Mammary epithelial cell (primary cell): ENCODE measurements at regions not wholly inside any gene's neighbourhood (a gene's known extent, or its start where the extent isn't known, plus 50 kb on each side); places are given as distances from the start of the nearest gene placed in this dataset.

Experiments used
- CTCF ChIP-seq, 2 donors: IDR thresholded peaks in 1 of 2; conservative IDR thresholded peaks in 1 of 2; 2 replicates each; pipeline ENCODE4 v1.5.1; 2011 to 2012; ENCODE audit warnings: inconsistent platforms in 2 of 2, low read length in 2 of 2, mild to moderate bottlenecking in 2 of 2, control low read depth in 1 of 2, low read depth in 1 of 2; ENCODE audit not compliant: insufficient read depth in 1 of 2; ENCODE audit errors: extremely low read depth in 1 of 2
- EZH2 ChIP-seq: IDR thresholded peaks from 2 replicates; pipeline ENCODE4 v1.6.1; 2012; ENCODE audit warnings: low read length, inconsistent platforms, borderline replicate concordance

GRCh38 chr11:106233191-106233590 is 155.7 kb downstream of the AASDHPPT start:
- no peak for TF ChIP-seq CTCF (conservative IDR thresholded peaks at IDR 0.05 in 1 of 2, IDR thresholded peaks at IDR 0.05 in 1 of 2; ENCODE audit: extremely low read depth in 1 of 2, insufficient read depth in 1 of 2, low read depth in 1 of 2, low read length in 2 of 2)
- no peak for TF ChIP-seq EZH2
